Activated naive CD4-positive, alpha-beta T cell treated with anti-CD3 and anti-CD28 coated beads, Interleukin-2, amount 50 U/mL, for 16 hours (primary cell): ENCODE measurements at regions not wholly inside any gene's neighbourhood (a gene's known extent, or its start where the extent isn't known, plus 50 kb on each side); places are given as distances from the start of the nearest gene placed in this dataset.

Experiments used
- DNase-seq: peaks from one replicate; pipeline ENCODE4 v3.0.0-alpha.2; 2020

DNA sequence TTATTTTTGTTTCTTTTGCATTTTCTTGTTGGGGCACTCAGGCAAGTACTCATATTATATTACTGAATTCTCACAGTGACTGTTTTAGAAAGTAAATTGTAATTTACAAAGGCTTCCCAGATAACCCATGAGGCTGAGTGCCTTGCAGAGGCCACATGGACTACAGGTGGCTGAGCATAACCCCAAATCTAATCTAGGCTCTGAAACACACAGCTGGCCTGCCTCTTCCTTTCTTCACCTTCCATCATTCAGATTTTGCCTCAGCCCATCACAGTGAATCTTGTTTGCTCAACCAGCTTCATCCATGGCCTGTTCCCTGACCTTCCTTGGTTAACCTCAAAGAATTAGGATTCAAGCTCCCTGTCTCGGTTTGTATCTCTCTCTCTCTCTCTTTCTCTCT, 78.5 kb upstream of the PRDM11 start:
- DNase-seq = no peak

DNA sequence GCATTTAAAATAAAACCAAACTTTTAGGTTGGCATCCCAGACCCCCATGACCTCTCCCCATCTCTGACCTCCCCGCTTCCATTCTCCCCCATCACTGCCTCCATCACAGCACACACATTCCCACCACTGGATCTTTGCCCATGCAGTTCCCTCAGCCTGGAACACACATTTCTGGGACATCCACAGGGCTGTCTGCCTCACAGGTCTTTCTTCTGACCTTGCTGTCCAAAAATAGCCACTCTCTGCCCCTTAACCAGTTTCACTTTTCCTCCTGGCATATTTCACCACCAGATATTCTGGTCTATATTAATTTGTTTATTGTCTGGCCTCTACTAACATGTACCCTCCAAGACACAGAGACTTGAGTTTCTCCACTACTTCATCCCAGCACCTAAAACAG, 75.2 kb upstream of the PRDM11 start:
- DNase-seq = no peak

DNA sequence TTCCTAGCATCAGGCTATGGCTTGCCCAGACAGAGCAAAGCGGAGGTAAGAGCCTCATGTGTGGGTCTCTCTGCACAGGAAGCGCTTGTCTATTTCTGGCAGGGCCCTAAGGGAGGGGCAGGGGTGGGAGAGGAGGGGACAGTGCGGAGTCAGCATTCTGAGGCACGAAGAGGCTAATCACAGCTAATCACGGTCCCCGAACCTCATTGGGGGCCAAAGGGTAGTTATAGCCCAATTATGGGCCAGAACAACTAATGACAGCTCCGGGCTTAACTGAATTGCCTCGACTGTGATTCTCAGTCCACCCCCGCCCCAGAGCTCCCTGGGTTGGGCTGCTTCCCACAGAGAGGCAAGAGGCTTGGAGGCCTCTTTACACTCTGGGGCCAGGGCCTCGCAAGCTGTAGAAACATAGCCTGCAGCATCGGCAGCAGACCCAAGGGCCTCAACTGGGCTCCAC, 72.7 kb upstream of the PRDM11 start:
- DNase-seq = no peak

DNA sequence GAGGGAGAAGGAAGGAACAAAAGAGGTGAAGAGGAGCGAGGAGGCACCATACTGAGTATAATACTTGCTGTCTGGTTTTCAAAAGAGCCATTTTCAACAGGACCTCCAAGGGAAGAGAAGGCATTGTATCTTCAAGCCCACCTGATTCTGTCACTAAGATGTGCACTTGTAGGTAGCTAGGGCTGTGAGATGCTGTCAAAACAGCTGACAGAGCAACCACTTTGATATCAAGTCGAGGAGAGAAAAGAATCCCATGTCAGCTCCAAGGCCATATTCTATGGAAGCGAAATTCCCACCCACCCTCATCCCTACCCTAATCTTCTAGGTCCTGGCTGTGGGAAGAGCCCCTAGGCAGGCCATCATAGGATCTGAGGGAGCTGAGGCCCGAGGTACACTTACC, 70.9 kb upstream of the PRDM11 start:
- DNase-seq = no peak

DNA sequence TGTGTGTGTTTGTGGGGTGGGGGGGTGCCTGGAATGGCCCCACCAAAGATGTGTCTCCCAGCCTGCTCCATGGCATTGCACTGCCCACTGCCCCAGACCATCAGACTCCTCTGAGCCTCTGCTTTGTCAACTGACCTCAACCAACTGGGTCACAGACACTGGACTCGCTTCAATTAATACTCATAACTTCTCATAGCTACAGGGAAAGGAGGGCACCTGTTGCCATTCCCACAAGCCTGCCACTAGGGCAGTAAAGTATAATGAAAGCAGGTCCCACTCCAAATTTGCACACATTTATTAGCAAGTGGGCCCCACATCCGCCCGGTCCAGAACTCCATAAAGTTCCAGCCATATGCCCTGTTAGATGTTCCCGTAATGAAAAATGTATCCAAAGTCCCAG, 70.5 kb upstream of the PRDM11 start:
- no peak for DNase-seq

DNA sequence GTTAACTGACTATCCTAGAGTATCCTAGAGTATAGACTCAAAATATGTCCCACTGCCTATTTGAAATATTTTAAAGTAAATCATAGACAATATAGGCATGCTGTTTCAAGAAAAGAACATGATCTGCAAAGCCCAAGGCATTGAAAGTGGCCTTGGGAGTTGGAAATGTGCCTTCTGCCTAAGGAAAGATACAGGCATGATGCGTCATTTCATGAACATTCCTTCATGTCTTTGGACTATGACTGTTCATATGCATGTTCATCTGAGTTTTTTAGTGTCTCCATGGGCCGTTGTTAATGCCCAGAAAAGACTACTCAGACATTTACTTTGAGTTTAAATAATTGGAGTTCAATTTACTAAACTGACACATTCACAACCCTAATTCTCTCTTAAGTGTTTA, 69.7 kb upstream of the PRDM11 start:
- DNase-seq = no peak

DNA sequence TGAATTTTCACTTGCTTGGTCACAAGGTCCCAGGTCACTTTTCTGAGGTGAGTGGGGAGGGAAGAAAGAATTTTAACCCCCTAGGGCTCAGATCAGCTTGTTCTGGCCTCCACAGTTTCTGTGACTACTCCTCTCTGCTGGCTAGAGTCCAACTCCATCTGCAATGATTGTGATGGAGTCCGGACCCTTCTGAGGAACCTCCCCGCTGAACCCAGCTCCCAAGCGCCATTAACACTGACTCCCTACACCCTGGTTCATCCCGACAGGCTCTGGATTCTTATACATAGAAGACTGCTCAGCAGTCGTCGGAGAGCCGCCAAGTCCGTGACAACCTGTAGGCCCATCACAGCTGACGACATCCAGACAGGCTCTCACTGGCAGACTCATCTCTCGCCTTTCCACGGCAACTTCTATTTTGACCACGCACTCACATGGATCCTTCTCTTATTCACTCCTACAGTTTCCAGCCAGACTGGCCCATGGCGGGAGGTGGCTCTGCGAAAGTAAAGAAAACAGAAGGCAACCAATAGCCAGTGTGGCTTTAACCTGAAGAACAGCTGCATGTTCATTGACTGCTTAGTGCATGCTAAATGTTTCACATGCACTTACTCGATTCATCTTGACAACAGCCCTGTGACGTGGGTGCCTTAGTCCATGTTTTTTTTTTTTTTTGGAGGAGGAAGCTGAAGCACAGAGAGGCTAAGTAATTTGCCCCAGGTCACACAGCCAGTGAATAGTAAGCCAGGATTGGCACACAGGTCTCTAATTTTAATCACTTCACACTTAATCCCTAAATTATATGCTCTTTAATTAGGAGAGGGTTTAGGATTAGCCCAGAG, 68.0 kb upstream of the PRDM11 start:
- DNase-seq = no peak

DNA sequence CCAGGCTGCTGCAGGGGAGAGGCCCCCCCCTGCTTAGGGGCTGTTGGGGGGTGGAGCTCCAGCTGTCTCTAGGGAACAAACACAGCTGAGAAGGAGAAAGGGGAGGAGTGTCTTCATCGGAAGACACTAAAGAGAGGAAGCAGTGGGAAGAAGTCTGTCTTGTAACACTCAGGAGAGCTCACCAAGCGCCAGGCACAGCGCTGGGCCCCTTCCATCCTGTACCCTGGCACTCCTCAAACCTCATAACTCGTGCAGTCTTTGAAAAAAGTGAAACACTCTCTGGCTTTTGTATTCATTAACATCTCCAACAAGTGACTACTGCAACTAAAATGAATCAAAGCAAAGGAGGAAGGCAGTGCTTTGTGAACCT, 67.4 kb upstream of the PRDM11 start:
- DNase-seq = no peak

DNA sequence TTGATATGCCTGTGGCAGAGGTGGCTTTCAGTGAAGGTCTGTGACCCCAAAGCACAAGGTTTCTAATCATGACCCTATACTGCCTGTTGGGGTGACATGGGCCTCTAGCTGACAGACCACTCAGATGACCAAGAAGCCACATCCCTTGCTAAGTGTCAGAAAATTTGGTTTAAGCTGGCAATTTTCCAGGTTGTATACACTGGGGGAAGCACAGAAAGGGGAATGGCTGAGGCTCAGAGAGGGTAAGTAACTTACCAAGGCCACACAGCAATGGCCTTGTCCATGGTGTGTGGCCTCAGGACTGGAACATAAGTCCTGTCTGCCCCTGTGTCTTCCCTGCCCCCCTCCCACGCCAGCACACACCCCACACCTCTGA, 66.9 kb upstream of the PRDM11 start:
- DNase-seq = no peak

DNA sequence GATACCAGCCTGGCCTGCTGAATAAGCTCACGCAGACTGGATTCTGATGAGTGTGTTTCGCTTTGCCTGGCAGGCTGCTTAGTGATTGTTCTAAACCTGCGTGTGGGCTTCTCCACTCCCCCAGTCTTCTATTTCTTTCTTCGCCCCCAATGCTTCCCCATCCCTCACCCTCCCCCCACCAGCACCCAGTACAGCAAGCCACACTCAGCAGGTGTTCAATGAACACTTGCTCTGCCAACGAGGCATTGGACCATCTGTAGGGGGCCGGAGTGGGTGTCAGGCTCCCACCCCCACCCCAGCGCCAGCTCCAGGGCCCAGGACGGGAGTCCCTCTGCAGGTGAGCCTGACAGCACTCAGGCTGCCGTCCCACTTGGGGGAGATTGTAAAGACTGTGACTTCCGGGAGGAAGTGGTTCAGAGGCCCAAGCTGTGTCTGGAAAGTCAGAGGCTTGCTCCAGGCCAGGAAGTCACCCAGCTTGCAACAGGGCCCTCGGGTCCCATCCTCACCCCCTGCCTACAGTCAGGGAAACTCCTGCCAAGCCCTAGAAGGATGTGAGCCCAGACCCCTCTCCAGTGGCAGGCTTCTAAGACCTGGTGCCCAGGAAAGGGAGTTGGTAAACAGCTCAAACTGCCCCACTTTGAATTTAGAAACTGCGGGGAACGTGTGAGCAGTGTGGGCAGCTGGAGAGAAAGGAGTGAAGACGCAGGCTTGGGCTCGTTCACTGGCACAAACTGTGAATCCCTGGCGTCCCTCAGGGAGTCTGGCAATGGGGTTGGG, 66.3 kb upstream of the PRDM11 start:
- DNase-seq = peak; percentile 55

DNA sequence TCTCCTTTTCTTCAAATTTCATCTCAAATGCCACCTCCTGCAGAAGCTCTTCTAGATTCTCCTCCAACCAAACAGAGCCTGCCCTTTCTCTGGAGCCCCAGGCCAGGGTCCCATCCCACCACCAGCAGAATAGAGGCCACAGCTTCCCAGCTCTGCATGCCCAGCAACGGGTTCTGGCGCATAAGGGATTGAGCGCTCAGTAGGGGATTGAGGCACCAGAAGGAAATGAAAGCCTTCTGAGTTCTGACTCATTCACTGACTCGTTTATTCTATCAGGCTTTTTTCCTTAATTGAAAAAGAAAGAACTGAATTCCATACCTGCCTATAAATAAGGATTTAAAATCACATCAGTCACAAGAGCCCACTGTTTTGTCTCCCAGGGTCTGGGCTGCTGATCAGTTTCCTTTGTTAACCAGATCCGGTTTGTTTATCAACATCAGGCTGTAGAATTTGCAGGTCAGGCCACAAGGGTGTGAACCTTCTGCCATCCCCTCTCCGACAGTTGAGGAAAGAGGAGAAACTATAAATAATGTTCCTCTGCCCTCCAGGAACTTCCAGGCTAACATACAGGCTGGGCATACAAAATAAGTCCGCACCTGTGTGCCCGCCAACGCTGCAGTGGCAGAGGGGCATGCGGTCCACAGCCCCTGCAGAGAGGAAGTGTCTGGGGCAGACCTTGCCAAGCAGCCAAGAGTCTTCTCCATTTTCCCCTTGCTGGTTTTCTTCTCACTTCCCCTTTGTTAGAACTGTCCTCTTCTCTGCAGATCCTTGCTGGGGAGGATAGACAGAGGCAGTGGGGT, 63.5 kb upstream of the PRDM11 start:
- DNase-seq = no peak

DNA sequence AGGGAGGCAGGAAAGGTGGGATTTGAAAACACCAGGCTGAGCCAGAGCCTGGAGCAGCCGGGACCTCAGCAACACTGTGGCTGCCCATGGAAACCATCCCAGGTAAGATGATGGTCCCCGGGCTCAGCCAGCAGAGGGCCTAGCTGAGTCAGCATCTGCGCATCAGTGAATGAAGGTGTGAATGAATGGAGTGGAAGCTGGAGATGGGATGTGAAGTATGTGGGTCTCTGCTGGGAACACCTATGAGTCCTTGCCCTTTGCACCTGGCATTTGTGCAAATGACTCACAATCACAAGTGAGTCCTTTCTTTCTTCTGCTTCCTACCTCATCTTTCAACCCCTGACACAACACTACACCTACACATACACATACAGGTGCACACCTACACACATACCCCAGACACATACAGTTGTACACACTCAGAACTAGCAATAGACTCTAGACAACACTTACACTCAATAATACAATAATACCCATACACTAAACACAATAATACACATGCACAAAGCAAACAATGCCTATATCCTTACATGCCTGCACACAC, 62.8 kb upstream of the PRDM11 start:
- DNase-seq = no peak

DNA sequence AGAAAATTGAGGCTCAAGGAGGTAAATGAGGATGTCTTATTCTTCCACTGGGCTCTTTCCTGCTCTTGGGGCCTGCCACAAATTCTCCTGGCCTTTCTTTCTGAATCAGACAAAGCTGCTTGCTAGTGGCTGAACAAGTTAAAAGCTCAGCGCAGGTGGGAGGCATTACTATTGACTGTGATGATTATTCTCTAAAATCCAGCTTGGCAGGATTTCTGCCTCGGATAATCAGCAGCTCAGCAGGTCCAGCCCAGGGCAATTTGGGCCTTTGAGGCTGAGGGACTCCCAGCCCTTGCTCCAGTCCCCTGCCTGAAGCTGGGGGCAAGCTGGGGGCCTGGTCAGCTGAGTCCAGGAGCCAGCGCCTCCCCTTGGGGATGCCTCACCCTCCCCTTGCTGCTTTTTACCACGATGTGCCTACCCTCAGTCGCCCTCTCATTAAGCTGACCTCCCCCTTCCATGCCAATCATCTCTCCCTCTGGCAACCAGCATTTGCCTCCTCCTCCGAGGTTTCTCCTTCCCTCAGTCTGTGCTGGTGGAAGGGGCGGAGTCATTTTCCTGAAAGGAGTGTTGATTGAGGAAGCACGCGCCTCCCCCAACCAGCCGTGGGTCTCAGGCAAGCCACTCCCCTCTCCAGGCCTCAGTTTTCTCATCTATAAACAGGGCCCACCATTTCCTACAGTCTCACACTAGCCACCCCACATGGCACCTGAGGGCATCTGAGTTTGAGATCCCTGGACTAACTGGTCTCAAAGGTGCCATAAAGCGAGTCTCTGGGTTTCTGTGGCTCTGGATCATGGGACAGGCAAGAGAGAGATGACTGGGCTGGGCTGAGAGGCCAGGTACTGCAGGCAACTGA, 60.6 kb upstream of the PRDM11 start:
- no peak for DNase-seq

DNA sequence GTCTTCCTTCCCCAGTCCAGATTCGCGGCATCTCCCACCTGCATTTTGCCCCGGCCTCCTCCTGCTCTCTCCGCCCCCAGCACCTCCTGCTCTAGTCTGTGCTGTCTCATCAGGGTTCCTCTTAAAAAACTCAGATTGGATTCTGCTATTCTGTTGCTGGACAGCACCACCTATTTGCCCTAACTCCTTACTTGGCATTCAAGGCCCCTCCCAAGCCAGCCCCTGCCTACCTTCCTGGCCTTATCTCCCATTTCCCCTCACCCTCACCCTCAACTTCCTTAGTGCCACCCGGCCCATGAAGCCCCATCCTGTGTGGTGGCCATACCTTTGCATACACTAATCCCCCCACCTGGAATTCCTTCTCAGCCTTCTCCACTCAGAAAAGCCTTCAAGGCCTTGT, 59.9 kb upstream of the PRDM11 start:
- DNase-seq = no peak

DNA sequence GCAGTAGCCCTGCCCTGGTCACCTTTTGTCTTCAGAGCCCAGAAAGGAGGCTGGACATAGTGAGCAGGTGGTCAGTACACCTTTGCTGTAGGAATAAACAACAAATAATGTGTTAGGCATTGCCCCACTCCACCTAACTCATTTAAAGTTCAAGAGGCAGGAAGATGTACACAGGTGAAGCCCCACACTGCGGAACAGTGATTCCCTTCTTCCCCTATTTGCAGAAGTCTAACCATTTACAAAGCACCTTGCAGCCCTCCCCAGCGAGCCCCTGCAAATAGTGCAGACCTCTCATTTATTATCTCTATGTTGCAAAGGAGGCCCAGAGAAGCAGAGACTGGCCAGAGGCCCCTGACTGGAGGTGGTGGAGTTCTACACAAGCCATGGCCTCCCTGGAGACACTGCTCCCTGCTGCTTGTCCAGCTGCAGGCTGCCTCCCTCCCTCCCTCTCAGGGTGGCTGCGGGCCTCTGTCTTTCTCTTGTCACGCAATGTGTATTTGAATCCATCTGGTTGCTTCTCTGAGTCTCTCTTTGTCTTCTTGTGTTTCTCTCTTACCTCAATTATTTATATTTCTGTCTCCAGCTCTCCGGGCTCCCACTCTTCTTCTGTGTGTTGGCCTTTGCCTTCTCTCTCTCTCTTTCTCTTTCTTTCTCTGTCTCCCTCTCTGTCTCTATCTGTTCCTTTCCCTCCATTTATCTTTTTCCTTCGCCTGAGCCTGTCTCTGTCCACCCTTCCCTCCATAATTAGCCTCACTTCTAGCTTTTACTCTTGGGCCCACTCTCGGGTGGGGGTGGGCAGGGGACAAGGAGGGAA, 59.1 kb upstream of the PRDM11 start:
- DNase-seq = no peak

DNA sequence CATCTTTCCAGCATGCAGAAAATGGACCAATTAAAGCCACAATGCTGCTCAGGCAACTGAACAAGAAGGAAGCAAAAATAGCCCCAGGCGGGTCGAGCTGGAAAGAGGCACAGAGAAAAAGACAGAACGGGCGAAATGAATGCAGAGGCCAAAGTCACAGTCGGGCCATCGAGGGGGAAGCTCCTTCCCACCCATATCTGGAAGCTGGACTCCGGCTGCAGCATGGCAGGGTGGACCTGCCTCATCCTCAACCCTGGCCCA, 58.6 kb upstream of the PRDM11 start:
- no peak for DNase-seq

DNA sequence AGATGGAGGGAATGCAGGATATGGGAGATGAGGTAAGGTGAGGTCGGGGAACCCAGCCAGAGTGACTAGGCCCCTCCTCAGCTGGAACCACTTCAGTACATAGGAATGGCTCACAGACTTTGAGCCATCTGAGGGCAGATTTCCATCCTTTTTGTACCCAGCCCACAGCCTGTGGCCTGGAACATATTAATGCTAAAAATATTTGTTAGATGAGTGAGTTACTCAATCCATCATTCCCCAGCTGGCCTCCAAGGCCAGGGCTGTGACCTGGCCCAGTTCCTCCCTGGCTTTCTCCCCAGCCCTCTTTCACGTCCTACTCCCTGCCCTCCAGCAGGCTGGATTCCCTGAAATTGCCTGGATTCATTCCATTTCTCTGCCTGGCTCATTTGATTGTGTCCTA, 57.2 kb upstream of the PRDM11 start:
- no peak for DNase-seq

DNA sequence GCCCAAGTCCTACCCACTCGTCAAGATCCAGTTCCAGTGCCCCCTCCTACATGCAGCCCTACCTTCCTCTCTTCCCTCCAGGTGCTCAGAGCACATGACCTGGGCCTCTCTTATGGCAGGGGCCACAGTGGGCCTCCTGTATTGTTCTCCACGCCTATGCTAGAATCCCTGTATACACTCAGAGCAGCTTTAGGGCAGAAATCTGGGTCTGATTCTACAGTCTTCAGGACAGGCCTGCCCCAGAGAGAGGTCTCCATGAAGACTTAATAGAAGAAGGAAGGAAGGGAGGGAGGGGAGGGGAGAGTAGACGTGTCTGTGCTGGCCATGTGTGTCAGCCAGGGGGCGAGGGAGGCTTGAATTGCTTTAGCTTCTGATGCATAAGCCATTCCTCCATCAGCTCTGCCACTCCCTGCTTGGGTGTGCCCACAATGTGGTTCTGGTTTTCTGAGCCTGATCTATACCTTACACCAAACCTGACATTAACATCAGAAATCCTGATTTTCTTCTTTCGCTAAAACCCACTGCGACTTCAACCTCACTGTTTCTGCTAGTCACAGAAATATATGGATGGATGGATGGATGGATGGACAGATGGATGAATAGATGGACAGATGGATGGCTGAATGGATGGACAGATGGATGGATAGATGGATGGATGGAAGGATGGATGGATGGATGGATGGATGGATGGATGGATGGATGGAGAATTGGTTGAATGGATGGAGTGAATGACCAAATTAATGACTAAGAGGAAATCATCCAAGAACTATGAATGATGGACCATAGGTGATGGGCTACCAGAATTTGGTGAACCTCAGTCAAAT, 56.6 kb upstream of the PRDM11 start:
- DNase-seq = no peak

DNA sequence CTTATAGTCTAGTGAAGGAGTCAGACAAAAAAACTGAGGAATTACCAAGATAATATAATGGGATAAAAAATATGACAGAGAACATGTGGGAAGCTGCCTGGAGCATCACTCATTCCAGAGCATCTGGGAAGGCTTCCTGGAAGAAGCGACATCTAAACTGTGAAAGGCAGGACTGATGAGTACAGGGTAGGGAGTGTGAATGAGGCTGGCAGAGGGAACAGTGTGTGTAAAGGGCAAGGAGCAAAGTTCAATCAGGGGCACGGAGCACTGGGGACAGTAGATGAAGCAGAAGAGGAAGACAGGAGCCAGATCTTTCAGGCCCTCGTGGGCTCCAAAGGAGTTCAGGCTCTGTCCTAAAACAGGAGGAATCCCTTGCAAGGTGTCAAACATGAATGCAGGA, 55.8 kb upstream of the PRDM11 start:
- DNase-seq = no peak

DNA sequence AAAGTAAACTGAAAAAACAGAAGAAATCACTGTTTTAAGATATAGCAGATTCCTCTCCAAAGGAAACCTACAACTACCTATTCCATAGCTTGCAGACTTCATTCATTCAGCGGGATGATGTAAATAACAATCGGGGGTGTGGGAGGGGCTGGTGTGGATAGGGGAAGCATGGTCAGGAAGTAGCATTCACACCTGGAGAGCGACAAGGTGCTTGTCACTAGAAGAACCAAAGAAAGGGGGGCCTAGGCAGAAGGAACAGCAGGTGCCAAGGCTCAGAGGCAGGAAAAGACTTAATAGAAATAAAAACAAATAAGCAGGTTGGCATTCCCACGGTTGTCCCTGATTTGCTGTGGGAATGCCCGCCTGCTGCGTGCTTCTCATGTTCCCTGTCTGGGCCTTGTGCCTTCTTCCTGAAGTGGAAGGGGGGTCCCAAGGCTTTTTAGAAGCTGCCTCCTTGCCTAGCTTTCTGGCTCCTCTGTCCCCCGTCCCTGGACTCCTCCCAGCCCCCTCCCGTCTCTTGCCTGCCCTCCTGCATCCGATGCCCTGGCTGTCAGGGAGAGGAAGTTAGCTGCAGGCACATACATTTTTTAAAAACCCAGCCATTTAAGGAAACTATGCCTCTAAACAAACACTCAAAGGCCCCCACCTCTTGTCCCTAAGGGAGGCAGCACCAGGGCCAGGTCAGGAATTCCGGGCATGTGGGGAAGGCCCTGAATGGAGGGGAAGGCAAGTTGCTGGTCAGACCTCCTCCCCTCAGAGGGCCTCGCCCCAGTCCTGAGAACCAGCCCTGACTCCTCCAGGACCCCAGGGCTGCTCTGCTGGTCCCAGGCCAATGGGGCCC, 54.7 kb upstream of the PRDM11 start:
- no peak for DNase-seq
